ENCODE measurements at regions not wholly inside any gene's neighbourhood (a gene's known extent, or its start where the extent isn't known, plus 50 kb on each side); places are given as distances from the start of the nearest gene placed in this dataset.

DNA sequence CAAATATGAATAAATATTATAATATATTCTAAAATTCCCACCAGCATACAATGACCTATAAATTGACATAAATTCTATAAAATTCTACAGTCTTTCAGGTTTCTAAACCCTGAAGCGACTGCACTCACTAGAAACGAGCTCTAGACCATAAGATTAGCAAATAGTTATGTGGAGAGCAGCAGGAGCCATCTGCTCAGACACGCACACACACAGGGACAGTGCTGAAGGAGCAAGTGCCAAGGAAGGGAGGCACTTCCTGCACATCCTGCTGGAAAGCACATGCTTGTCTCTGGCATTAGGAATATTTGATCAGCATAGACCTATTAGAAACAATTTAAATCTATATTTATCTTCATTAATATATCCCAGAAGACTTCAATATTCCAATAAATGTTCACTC lies 713.9 kb upstream of the CDH2 start:
- TF ChIP-seq POLR2A (IDR thresholded peaks at IDR 0.05): no peak
- TF ChIP-seq, protein P1, sequence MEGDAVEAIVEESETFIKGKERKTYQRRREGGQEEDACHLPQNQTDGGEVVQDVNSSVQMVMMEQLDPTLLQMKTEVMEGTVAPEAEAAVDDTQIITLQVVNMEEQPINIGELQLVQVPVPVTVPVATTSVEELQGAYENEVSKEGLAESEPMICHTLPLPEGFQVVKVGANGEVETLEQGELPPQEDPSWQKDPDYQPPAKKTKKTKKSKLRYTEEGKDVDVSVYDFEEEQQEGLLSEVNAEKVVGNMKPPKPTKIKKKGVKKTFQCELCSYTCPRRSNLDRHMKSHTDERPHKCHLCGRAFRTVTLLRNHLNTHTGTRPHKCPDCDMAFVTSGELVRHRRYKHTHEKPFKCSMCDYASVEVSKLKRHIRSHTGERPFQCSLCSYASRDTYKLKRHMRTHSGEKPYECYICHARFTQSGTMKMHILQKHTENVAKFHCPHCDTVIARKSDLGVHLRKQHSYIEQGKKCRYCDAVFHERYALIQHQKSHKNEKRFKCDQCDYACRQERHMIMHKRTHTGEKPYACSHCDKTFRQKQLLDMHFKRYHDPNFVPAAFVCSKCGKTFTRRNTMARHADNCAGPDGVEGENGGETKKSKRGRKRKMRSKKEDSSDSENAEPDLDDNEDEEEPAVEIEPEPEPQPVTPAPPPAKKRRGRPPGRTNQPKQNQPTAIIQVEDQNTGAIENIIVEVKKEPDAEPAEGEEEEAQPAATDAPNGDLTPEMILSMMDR (IDR thresholded peaks at IDR 0.05): no peak

All from heart left ventricle (tissue), 13 donors.